Smooth muscle cell (in vitro differentiated cells): ENCODE measurements at regions not wholly inside any gene's neighbourhood (a gene's known extent, or its start where the extent isn't known, plus 50 kb on each side); places are given as distances from the start of the nearest gene placed in this dataset.

Experiments
- DNase-seq: peaks from one replicate; lab custom pipeline; 2025; ENCODE audit not compliant: unreplicated experiment; lab: John Stamatoyannopoulos, UW
- H2AFZ ChIP-seq: fragments of 200-600 bp; sonication (generic); 2 replicates; pipeline ENCODE4 v1.6.0; 2016; ENCODE audit warnings: antibody characterized with exemption, low read depth, mild to moderate bottlenecking
- H3F3A ChIP-seq: fragments of 200-600 bp; sonication (generic); 2 replicates; pipeline ENCODE4 v1.6.0; 2017; ENCODE audit warnings: antibody characterized with exemption, low read depth
- H3K27ac ChIP-seq: fragments of 200-600 bp; sonication (generic); 2 replicates; pipeline ENCODE4 v1.5.1; 2016; ENCODE audit warnings: low read depth, mild to moderate bottlenecking
- H3K27me3 ChIP-seq: fragments of 200-600 bp; sonication (generic); 2 replicates; pipeline ENCODE4 v1.6.1; 2016; ENCODE audit warnings: low read depth, mild to moderate bottlenecking
- H3K36me3 ChIP-seq: fragments of 200-600 bp; sonication (generic); 2 replicates; pipeline ENCODE4 v1.5.1; 2016; ENCODE audit warnings: low read depth
- H3K4me1 ChIP-seq: fragments of 200-600 bp; sonication (generic); 2 replicates; pipeline ENCODE4 v1.5.1; 2016; ENCODE audit warnings: low read depth
- H3K4me2 ChIP-seq: fragments of 200-600 bp; sonication (generic); 2 replicates; pipeline ENCODE4 v1.6.0; 2016; ENCODE audit warnings: mild to moderate bottlenecking
- H3K4me3 ChIP-seq: fragments of 200-600 bp; sonication (generic); 2 replicates; pipeline ENCODE4 v1.5.1; 2016; ENCODE audit warnings: mild to moderate bottlenecking
- H3K79me2 ChIP-seq: fragments of 200-600 bp; sonication (generic); 2 replicates; pipeline ENCODE4 v1.6.0; 2016; ENCODE audit warnings: low read depth, mild to moderate bottlenecking
- H3K9ac ChIP-seq: fragments of 200-600 bp; sonication (generic); 2 replicates; pipeline ENCODE4 v1.6.0; 2016; ENCODE audit warnings: low read depth
- H3K9me3 ChIP-seq: fragments of 200-600 bp; sonication (generic); replicated peaks from 2 replicates; pipeline ENCODE4 v1.5.1; 2016; ENCODE audit warnings: low read depth
- H4K20me1 ChIP-seq: fragments of 200-600 bp; sonication (generic); 2 replicates; pipeline ENCODE4 v1.6.0; 2016; ENCODE audit warnings: low read depth
- CTCF ChIP-seq: fragments of 200-600 bp; sonication (generic); IDR thresholded peaks from 2 replicates; pipeline ENCODE4 v1.5.1; 2017; ENCODE audit warnings: borderline replicate concordance, mild to moderate bottlenecking, antibody characterized with exemption; ENCODE audit not compliant: insufficient read depth, poor library complexity, severe bottlenecking
- WGBS: methylation state at CpG from one replicate; pipeline ENCODE4 v1.1.7; 2016; ENCODE audit warnings: low lambda C conversion rate; 5-methylcytosine and 5-hydroxymethylcytosine counted together

DNA sequence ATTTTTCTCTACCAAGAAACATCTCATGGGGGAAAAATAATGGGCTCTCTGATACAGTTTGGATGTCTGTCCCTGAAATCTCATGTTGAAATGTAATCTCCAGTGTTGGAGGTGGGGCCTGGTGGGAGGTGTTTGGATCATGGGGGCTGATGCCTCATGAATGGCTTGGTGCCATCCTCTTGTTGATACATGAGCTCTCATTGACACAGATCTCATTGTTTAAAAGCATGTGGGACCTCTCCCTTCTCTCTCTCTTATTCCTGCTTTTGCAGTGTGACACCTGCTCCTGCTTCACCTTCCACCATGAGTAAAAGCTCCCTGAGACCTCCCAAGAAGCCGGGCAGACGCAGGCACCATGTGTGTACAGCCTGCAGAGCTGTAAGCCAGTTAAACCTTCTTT lies 332.5 kb upstream of the NRIP1 start:
- H3K4me1 ChIP-seq = no peaks in the 10 kb centered on the region
- 90% methylated on average over 2 of the region's 2 CpGs for WGBS
- H4K20me1 ChIP-seq = no peaks in the 10 kb centered on the region
- H3K36me3 ChIP-seq = no peaks in the 10 kb centered on the region
- H3K27ac ChIP-seq = no peak overlapping the region
- H2AFZ ChIP-seq = no peak overlapping the region
- no peak for TF ChIP-seq CTCF
- DNase-seq = no peak
- H3F3A ChIP-seq = no peaks in the 10 kb centered on the region
- H3K9me3 ChIP-seq = no peaks in the 10 kb centered on the region
- H3K27me3 ChIP-seq = no peaks in the 10 kb centered on the region
- H3K4me3 ChIP-seq = no peak overlapping the region
- no peak overlapping the region for H3K9ac ChIP-seq
- no peaks in the 10 kb centered on the region for H3K79me2 ChIP-seq
- no peak overlapping the region for H3K4me2 ChIP-seq

GRCh38 chr21:15400905-15401304 lies 328.9 kb upstream of the USP25 start:
- H3K4me2 ChIP-seq = no peak overlapping the region
- no peaks in the 10 kb centered on the region for H3F3A ChIP-seq
- H3K9me3 ChIP-seq = no peaks in the 10 kb centered on the region
- no peaks in the 10 kb centered on the region for H3K79me2 ChIP-seq
- no peak for TF ChIP-seq CTCF
- no peak for DNase-seq
- no peak overlapping the region for H3K4me3 ChIP-seq
- no peaks in the 10 kb centered on the region for H4K20me1 ChIP-seq
- H2AFZ ChIP-seq = no peak overlapping the region
- no peaks in the 10 kb centered on the region for H3K4me1 ChIP-seq
- no peak overlapping the region for H3K9ac ChIP-seq
- WGBS = 95% methylated on average over 1 of the region's 1 CpG
- no peaks in the 10 kb centered on the region for H3K36me3 ChIP-seq
- no peaks in the 10 kb centered on the region for H3K27me3 ChIP-seq
- H3K27ac ChIP-seq = no peak overlapping the region

- Histone ChIP-seq H3K27ac (no peak overlapping the region), H3K79me2 (no peaks in the 10 kb centered on the region), H3K9me3 (no peaks in the 10 kb centered on the region), H2AFZ (no peak overlapping the region), H3K4me1 (no peaks in the 10 kb centered on the region), H3K36me3 (no peaks in the 10 kb centered on the region), H3K4me3 (no peak overlapping the region), H3F3A (no peaks in the 10 kb centered on the region), H4K20me1 (no peaks in the 10 kb centered on the region), H3K9ac (no peak overlapping the region), H3K27me3 (no peaks in the 10 kb centered on the region), H3K4me2 (no peak overlapping the region)
- TF ChIP-seq CTCF = no peak
- WGBS = 92% methylated on average over 4 of the region's 4 CpGs
- no peak for DNase-seq
Measured at GRCh38 chr21:15401331-15401730, 328.5 kb upstream of the USP25 start.

DNA sequence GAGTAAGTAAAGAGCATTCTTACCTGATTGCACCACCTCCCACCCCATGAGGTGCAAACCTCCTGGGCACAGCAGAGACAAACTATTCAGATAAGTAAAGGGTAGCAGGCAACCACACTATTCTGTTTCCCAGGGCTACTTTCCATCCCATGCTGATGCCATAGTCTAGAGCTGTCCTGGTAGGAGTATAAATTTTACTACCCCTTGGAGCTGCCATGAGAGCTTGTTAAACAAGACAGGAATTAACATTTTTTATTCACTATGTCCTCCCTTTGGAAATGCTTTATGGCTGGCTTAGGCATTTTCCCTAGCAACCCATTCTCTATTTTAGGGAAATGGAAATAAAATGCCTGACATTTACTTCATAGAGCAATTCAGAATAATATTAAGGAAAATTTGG lies 324.6 kb upstream of the USP25 start:
- no peak overlapping the region for H3K27ac ChIP-seq
- no peak overlapping the region for H2AFZ ChIP-seq
- no peak overlapping the region for H3K4me3 ChIP-seq
- H3F3A ChIP-seq = no peaks in the 10 kb centered on the region
- no peak for DNase-seq
- no peaks in the 10 kb centered on the region for H3K4me1 ChIP-seq
- no peak overlapping the region for H3K4me2 ChIP-seq
- TF ChIP-seq CTCF = no peak
- H3K79me2 ChIP-seq = no peaks in the 10 kb centered on the region
- H4K20me1 ChIP-seq = no peaks in the 10 kb centered on the region
- no peaks in the 10 kb centered on the region for H3K27me3 ChIP-seq
- H3K36me3 ChIP-seq = no peaks in the 10 kb centered on the region
- H3K9ac ChIP-seq = no peak overlapping the region
- H3K9me3 ChIP-seq = no peaks in the 10 kb centered on the region
